ENCODE measurements at regions not wholly inside any gene's neighbourhood (a gene's known extent, or its start where the extent isn't known, plus 50 kb on each side); places are given as distances from the start of the nearest gene placed in this dataset.
"Not testable (repeated sequence)": the region's sequence is repeated elsewhere in the genome, so short reads cannot be mapped to it uniquely, and the experiment has no call there.

DNA sequence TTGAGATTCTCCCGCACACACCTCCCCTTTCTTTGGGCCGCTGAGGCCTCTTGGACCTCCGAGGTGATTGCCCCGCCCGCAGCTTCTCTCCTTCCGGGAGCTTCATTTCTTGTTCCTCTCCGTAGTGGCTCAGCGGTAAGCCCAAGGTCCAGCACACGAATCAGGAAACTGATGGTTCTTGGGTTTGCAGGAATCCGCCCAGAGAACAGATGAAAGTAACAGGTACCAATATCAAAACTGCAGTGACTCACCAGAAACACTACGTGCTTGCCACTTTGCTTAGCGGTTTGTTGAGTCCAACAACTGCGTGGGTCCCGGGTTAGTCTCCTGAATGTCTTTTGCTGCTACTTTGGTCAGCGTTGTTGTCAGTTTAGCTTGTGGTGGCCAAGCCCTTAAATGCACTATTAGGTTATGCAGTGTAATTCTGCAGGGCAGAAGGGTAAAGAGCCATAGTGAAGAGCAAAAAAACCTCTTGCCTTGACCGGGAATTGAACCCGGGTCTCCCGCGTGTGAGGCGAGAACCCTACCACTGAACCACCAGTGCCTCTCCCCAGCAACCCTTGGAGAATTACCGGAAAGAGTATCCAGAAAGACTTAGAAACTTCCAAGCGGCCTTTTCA, 172.1 kb downstream of the FAM72C start:
- POLR2A ChIA-PET = not testable (repeated sequence)

DNA sequence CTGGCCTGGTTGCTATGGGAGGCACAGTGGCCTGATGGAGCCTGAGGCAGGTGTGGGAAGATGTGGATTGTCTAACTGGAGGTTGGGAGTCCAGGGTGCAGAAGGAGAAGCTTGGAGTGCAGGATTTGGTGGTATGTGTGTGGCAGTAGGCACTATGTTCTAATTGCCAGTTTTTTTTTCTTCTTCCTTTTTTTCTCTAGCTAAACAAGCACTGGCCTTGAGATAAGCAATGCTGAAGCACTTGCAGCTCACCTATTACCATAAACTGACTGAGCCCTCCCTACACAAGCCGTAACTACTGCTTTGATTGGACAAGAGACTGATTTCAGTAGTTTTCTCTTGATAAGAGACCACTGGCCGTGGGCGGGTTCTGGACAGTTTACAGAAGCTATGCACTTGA, 175.4 kb downstream of the FAM72C start:
- CTCF ChIA-PET; H3K9me3 ChIP-seq (ENCODE audit: control extremely low read depth in 1 of 5, control insufficient read depth in 4 of 5, insufficient read depth in 2 of 5, low read depth in 1 of 5, low read length in 4 of 5); POLR2A ChIA-PET; H3K36me3 ChIP-seq (ENCODE audit: control insufficient read depth in 4 of 4, insufficient read depth in 4 of 4, low read length in 3 of 4); H3K27me3 ChIP-seq (replicated peaks in 2 of 5; ENCODE audit: control insufficient read depth in 4 of 5, insufficient read depth in 5 of 5, low read length in 4 of 5); H3K4me1 ChIP-seq (ENCODE audit: control extremely low read depth in 1 of 4, control insufficient read depth in 4 of 4, insufficient read depth in 4 of 4, low read length in 3 of 4); H3K27ac ChIP-seq (ENCODE audit: insufficient read depth in 1 of 2, low read depth in 1 of 2, low read length in 2 of 2, poor library complexity in 1 of 2, severe bottlenecking in 2 of 2); DNase-seq; H3K4me3 ChIP-seq (ENCODE audit: control insufficient read depth in 1 of 7, extremely low read depth in 1 of 7, insufficient read depth in 4 of 7, low read depth in 2 of 7, low read length in 6 of 7): not testable (repeated sequence)
- no CpG with 5 or more reads among the region's 3 CpGs for WGBS (ENCODE audit: insufficient coverage)

More for the DNA sequence above, 172.1 kb downstream of the FAM72C start:
- no CpG with 5 or more reads among the region's 22 CpGs for whole genome bisulfite sequencing (ENCODE audit: insufficient coverage)
- H3K36me3 ChIP-seq (ENCODE audit: control insufficient read depth in 4 of 4, insufficient read depth in 4 of 4, low read length in 3 of 4); H3K27ac ChIP-seq (ENCODE audit: insufficient read depth in 1 of 2, low read depth in 1 of 2, low read length in 2 of 2, poor library complexity in 1 of 2, severe bottlenecking in 2 of 2); H3K27me3 ChIP-seq (replicated peaks in 2 of 5; ENCODE audit: control insufficient read depth in 4 of 5, insufficient read depth in 5 of 5, low read length in 4 of 5); H3K4me3 ChIP-seq (ENCODE audit: control insufficient read depth in 1 of 7, extremely low read depth in 1 of 7, insufficient read depth in 4 of 7, low read depth in 2 of 7, low read length in 6 of 7); H3K4me1 ChIP-seq (ENCODE audit: control extremely low read depth in 1 of 4, control insufficient read depth in 4 of 4, insufficient read depth in 4 of 4, low read length in 3 of 4); DNase-seq; H3K9me3 ChIP-seq (ENCODE audit: control extremely low read depth in 1 of 5, control insufficient read depth in 4 of 5, insufficient read depth in 2 of 5, low read depth in 1 of 5, low read length in 4 of 5); CTCF ChIA-PET: not testable (repeated sequence)

DNA sequence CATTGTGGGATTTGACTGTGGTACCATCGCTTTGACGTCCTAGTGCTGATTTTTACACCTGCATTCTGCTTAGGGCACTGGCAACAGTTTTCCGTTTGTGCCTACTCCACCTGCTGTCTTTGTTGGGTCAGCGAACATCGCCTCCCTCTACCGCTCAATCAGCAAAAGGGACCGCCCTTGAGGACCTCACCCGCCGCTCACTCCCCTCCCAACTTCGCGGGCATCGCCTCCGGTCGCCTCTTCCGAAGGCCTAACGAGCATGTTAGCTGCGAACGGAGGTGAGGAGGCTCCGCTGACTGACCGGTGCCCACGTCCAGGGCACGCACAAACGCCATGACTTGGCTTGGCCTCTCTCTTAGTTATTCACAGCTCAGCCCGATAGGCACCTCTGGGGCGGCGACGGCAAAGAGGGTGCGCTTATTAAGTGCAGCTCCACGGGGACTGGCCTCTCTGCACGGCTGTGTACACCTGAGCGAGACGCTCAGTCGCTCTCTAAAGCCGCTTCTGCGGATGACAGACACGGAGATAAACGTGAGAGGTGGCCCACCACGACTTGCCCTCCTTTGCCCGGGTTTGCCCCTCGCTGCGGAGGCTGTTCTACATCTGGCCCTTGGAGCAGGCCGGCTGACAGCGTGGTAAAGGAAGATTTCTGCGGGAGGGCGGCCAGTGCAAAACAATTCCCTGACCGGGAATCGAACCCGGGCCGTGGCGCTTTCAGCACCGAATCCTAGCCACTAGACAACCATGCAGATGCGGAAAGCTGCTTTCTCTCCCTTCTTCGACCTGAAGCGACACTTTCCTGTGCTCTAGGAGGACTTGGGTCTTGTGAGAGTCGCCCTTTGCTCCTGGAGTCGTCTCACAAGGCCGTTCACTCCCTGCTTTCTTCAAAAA, 179.5 kb downstream of the FAM72C start:
- H3K27me3 ChIP-seq (replicated peaks in 2 of 5; ENCODE audit: control insufficient read depth in 4 of 5, insufficient read depth in 5 of 5, low read length in 4 of 5); H3K4me3 ChIP-seq (ENCODE audit: control insufficient read depth in 1 of 7, extremely low read depth in 1 of 7, insufficient read depth in 4 of 7, low read depth in 2 of 7, low read length in 6 of 7); CTCF ChIA-PET; H3K36me3 ChIP-seq (ENCODE audit: control insufficient read depth in 4 of 4, insufficient read depth in 4 of 4, low read length in 3 of 4); POLR2A ChIA-PET; H3K4me1 ChIP-seq (ENCODE audit: control extremely low read depth in 1 of 4, control insufficient read depth in 4 of 4, insufficient read depth in 4 of 4, low read length in 3 of 4); DNase-seq; H3K27ac ChIP-seq (ENCODE audit: insufficient read depth in 1 of 2, low read depth in 1 of 2, low read length in 2 of 2, poor library complexity in 1 of 2, severe bottlenecking in 2 of 2); H3K9me3 ChIP-seq (ENCODE audit: control extremely low read depth in 1 of 5, control insufficient read depth in 4 of 5, insufficient read depth in 2 of 5, low read depth in 1 of 5, low read length in 4 of 5): not testable (repeated sequence)
- no CpG with 5 or more reads among the region's 57 CpGs for WGBS (ENCODE audit: insufficient coverage)

DNA sequence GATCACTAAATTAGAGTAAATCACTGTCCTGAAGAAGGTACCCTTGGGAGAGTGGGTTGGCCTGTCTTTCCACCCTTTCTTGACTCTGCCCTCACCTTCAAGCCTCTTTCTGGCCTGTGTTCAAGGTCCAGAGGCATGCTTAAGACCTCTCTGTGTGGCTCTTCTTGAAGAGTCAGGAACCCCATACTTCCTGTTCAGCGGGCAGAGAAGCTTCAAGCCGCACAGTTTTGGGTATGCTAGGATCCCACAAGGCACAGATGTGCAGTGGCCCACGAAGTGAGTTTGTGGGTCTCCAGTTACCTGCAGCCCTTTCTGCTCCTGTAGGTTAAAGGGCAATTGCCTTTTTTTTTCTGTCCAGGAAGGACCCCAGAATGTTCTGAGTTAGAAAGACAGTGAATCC, 185.4 kb downstream of the FAM72C start:
- H3K4me3 ChIP-seq (ENCODE audit: control insufficient read depth in 1 of 7, extremely low read depth in 1 of 7, insufficient read depth in 4 of 7, low read depth in 2 of 7, low read length in 6 of 7); H3K36me3 ChIP-seq (ENCODE audit: control insufficient read depth in 4 of 4, insufficient read depth in 4 of 4, low read length in 3 of 4); H3K4me1 ChIP-seq (ENCODE audit: control extremely low read depth in 1 of 4, control insufficient read depth in 4 of 4, insufficient read depth in 4 of 4, low read length in 3 of 4); POLR2A ChIA-PET; DNase-seq; H3K27me3 ChIP-seq (replicated peaks in 2 of 5; ENCODE audit: control insufficient read depth in 4 of 5, insufficient read depth in 5 of 5, low read length in 4 of 5); H3K9me3 ChIP-seq (ENCODE audit: control extremely low read depth in 1 of 5, control insufficient read depth in 4 of 5, insufficient read depth in 2 of 5, low read depth in 1 of 5, low read length in 4 of 5); H3K27ac ChIP-seq (ENCODE audit: insufficient read depth in 1 of 2, low read depth in 1 of 2, low read length in 2 of 2, poor library complexity in 1 of 2, severe bottlenecking in 2 of 2); CTCF ChIA-PET: not testable (repeated sequence)
- no CpG with 5 or more reads among the region's 3 CpGs for WGBS (ENCODE audit: insufficient coverage)

DNA sequence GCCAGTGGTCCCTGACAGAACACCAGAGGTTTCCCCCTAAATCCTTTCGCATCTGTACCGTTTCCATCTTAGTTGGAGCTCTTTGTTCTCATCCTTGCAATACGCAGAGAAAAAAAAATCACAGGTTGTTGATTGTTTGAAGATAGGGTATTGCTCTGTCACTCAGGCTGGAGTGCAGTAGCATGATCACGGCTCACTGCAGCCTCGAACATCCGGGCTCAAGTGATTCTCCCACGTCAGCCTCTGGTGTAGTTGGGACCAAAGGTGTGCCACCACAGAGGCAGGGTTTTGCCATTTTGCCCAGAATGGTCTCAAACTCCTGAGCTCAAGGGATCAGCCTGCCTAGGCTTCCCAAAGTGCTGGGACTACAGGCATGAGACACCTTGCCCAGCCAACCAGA, 185.9 kb downstream of the FAM72C start:
- H3K4me3 ChIP-seq (ENCODE audit: control insufficient read depth in 1 of 7, extremely low read depth in 1 of 7, insufficient read depth in 4 of 7, low read depth in 2 of 7, low read length in 6 of 7); H3K27me3 ChIP-seq (replicated peaks in 2 of 5; ENCODE audit: control insufficient read depth in 4 of 5, insufficient read depth in 5 of 5, low read length in 4 of 5); H3K4me1 ChIP-seq (ENCODE audit: control extremely low read depth in 1 of 4, control insufficient read depth in 4 of 4, insufficient read depth in 4 of 4, low read length in 3 of 4); CTCF ChIA-PET; H3K27ac ChIP-seq (ENCODE audit: insufficient read depth in 1 of 2, low read depth in 1 of 2, low read length in 2 of 2, poor library complexity in 1 of 2, severe bottlenecking in 2 of 2); H3K36me3 ChIP-seq (ENCODE audit: control insufficient read depth in 4 of 4, insufficient read depth in 4 of 4, low read length in 3 of 4); DNase-seq; POLR2A ChIA-PET; H3K9me3 ChIP-seq (ENCODE audit: control extremely low read depth in 1 of 5, control insufficient read depth in 4 of 5, insufficient read depth in 2 of 5, low read depth in 1 of 5, low read length in 4 of 5): not testable (repeated sequence)
- WGBS (ENCODE audit: insufficient coverage) = no CpG with 5 or more reads among the region's 7 CpGs

DNA sequence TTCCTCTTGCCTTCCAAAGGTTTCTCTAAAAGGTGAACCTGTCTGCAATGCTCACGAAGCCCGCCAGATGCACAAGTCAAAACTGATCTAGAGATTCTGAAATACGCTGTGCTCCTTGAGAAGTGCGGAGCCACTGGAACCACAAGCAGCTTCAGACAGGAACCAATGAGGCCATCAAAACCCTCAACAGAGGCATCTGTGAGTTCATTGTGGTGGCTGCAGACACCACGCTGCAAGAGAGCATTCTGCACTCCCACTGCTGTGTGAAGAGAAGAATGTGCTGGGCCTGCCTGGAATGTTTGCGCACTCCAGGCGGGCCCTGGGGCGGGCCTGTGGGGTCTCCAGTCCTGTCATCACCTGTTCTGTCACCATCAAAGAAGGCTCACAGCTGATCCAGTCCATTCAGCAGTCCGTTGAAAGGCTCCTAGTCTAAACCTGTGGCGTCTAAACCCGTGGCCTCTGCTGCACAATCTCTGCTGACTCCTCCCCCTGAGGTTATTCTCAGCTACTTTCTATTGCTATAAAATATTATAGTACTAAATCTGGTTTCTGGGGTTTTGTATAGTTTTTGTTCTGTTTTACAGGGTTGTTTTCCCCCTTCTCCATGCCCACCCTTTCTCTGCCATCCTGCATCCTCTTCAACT, 187.4 kb downstream of the FAM72C start:
- H3K27ac ChIP-seq (ENCODE audit: insufficient read depth in 1 of 2, low read depth in 1 of 2, low read length in 2 of 2, poor library complexity in 1 of 2, severe bottlenecking in 2 of 2); CTCF ChIA-PET; H3K36me3 ChIP-seq (ENCODE audit: control insufficient read depth in 4 of 4, insufficient read depth in 4 of 4, low read length in 3 of 4); H3K4me3 ChIP-seq (ENCODE audit: control insufficient read depth in 1 of 7, extremely low read depth in 1 of 7, insufficient read depth in 4 of 7, low read depth in 2 of 7, low read length in 6 of 7); H3K27me3 ChIP-seq (replicated peaks in 2 of 5; ENCODE audit: control insufficient read depth in 4 of 5, insufficient read depth in 5 of 5, low read length in 4 of 5); DNase-seq; POLR2A ChIA-PET; H3K4me1 ChIP-seq (ENCODE audit: control extremely low read depth in 1 of 4, control insufficient read depth in 4 of 4, insufficient read depth in 4 of 4, low read length in 3 of 4); H3K9me3 ChIP-seq (ENCODE audit: control extremely low read depth in 1 of 5, control insufficient read depth in 4 of 5, insufficient read depth in 2 of 5, low read depth in 1 of 5, low read length in 4 of 5): not testable (repeated sequence)
- WGBS (ENCODE audit: insufficient coverage) = no CpG with 5 or more reads among the region's 11 CpGs

DNA sequence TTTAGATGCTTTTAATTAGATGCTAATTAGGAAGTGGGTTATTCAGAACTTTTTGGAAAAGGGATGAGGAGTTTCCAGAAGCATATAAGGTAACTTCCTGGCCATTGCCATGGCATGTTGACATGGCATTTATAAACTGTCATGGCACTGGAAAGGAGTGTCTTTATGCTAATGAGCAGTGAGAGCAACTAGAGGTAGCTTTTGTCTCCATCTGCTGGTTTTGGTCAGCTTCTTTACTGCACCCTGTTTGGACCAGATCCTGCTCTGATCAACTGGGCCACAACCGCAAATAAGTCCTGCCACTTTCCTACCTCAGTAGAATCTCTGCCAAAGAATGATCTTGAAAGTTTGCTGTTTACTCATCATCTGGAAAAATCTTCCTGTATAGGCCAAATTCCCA, 193.6 kb downstream of the FAM72C start:
- CTCF ChIA-PET; H3K4me1 ChIP-seq (ENCODE audit: control extremely low read depth in 1 of 4, control insufficient read depth in 4 of 4, insufficient read depth in 4 of 4, low read length in 3 of 4); H3K36me3 ChIP-seq (ENCODE audit: control insufficient read depth in 4 of 4, insufficient read depth in 4 of 4, low read length in 3 of 4); H3K27ac ChIP-seq (ENCODE audit: insufficient read depth in 1 of 2, low read depth in 1 of 2, low read length in 2 of 2, poor library complexity in 1 of 2, severe bottlenecking in 2 of 2); H3K9me3 ChIP-seq (ENCODE audit: control extremely low read depth in 1 of 5, control insufficient read depth in 4 of 5, insufficient read depth in 2 of 5, low read depth in 1 of 5, low read length in 4 of 5); DNase-seq; H3K27me3 ChIP-seq (replicated peaks in 2 of 5; ENCODE audit: control insufficient read depth in 4 of 5, insufficient read depth in 5 of 5, low read length in 4 of 5); POLR2A ChIA-PET; H3K4me3 ChIP-seq (ENCODE audit: control insufficient read depth in 1 of 7, extremely low read depth in 1 of 7, insufficient read depth in 4 of 7, low read depth in 2 of 7, low read length in 6 of 7): not testable (repeated sequence)
- WGBS (ENCODE audit: insufficient coverage) = no CpG with 5 or more reads among the region's 1 CpG

Measured in common myeloid progenitor, CD34-positive (primary cell).